GM23338 (cell line): ENCODE measurements at regions not wholly inside any gene's neighbourhood (a gene's known extent, or its start where the extent isn't known, plus 50 kb on each side); places are given as distances from the start of the nearest gene placed in this dataset.

Source experiments
- ATAC-seq: fragments of 200-7000 bp; cut with Tn5 transposase; 3 replicates; pipeline ENCODE4 v1.9.1; 2020
- DNase-seq: peaks from one replicate; pipeline ENCODE4 v3.0.0-alpha.2; 2015; ENCODE audit warnings: low spot score
- H2AFZ ChIP-seq: fragments of 200-600 bp; sonication (generic); 2 replicates; pipeline ENCODE4 v1.8.0; 2016; ENCODE audit warnings: antibody characterized with exemption, mild to moderate bottlenecking, moderate library complexity
- H3F3A ChIP-seq: fragments of 200-600 bp; sonication (generic); replicated peaks from 2 replicates; pipeline ENCODE4 v1.8.0; 2017; ENCODE audit warnings: antibody characterized with exemption, mixed run types, low read depth
- H3K27ac ChIP-seq: fragments of 200-600 bp; sonication (generic); 2 replicates; pipeline ENCODE4 v1.6.1; 2016; ENCODE audit warnings: low read depth
- H3K27me3 ChIP-seq: fragments of 200-600 bp; sonication (generic); 2 replicates; pipeline ENCODE4 v1.8.0; 2016; ENCODE audit warnings: mild to moderate bottlenecking, mixed run types, moderate library complexity; ENCODE audit not compliant: insufficient read depth
- H3K36me3 ChIP-seq: fragments of 200-600 bp; sonication (generic); 2 replicates; pipeline ENCODE4 v1.8.0; 2016; ENCODE audit warnings: mild to moderate bottlenecking; ENCODE audit not compliant: insufficient read depth
- H3K4me1 ChIP-seq: fragments of 200-600 bp; sonication (generic); 2 replicates; pipeline ENCODE4 v1.8.0; 2016; ENCODE audit warnings: mild to moderate bottlenecking, moderate library complexity; ENCODE audit not compliant: insufficient read depth
- H3K4me2 ChIP-seq: fragments of 200-600 bp; sonication (generic); 2 replicates; pipeline ENCODE4 v1.7.1; 2017; ENCODE audit warnings: mixed run types
- H3K4me3 ChIP-seq: fragments of 200-600 bp; sonication (generic); 2 replicates; pipeline ENCODE4 v1.6.1; 2016; ENCODE audit warnings: mixed run types
- H3K79me2 ChIP-seq: fragments of 200-600 bp; sonication (generic); replicated peaks from 2 replicates; pipeline ENCODE4 v1.8.0; 2017; ENCODE audit warnings: mild to moderate bottlenecking; ENCODE audit not compliant: insufficient read depth
- H3K9me2 ChIP-seq: fragments of 200-600 bp; sonication (generic); 2 replicates; pipeline ENCODE4 v1.8.0; 2017; ENCODE audit not compliant: insufficient read depth
- H4K20me1 ChIP-seq: fragments of 200-600 bp; sonication (generic); replicated peaks from 2 replicates; pipeline ENCODE4 v1.8.0; 2017; ENCODE audit warnings: mild to moderate bottlenecking; ENCODE audit not compliant: insufficient read depth
- H3K27ac Mint-ChIP-seq: 2 replicates; pipeline ENCODE4 v1.8.0; 2020; ENCODE audit warnings: inconsistent platforms, mild to moderate bottlenecking, moderate library complexity, mixed read lengths
- H3K27me3 Mint-ChIP-seq: 3 replicates; pipeline ENCODE4 v1.8.0; 2022; ENCODE audit warnings: low read depth, mild to moderate bottlenecking, moderate library complexity, mixed read lengths, inconsistent platforms; ENCODE audit not compliant: insufficient read depth, poor library complexity
- H3K36me3 Mint-ChIP-seq: 3 replicates; pipeline ENCODE4 v1.8.0; 2021; ENCODE audit warnings: low read depth, mild to moderate bottlenecking, inconsistent platforms, moderate library complexity, mixed read lengths
- H3K4me1 Mint-ChIP-seq: 3 replicates; pipeline ENCODE4 v1.8.0; 2020; ENCODE audit warnings: mild to moderate bottlenecking, inconsistent platforms, mixed read lengths
- H3K4me3 Mint-ChIP-seq: 3 replicates; pipeline ENCODE4 v1.8.0; 2021; ENCODE audit warnings: moderate library complexity, mild to moderate bottlenecking, inconsistent platforms, mixed read lengths
- H3K9me3 Mint-ChIP-seq: 3 replicates; pipeline ENCODE4 v1.8.0; 2020; ENCODE audit warnings: moderate library complexity, mild to moderate bottlenecking, inconsistent platforms, mixed read lengths
- CTCF ChIP-seq, 2 experiments: fragments of 200-600 bp in 1 of 2; sonication (generic) in 1 of 2; conservative IDR thresholded peaks; 2 replicates each; pipeline versions ENCODE4 v1.5.1 to v1.6.1; 2016 to 2017; ENCODE audit warnings: antibody characterized with exemption in 2 of 2, low read depth in 2 of 2, mild to moderate bottlenecking in 2 of 2, moderate library complexity in 1 of 2
- EZH2phosphoT487 ChIP-seq: fragments of 200-600 bp; sonication (generic); IDR thresholded peaks from one replicate; pipeline ENCODE4 v1.8.1; 2018; ENCODE audit warnings: antibody characterized with exemption; ENCODE audit not compliant: unreplicated experiment
- JUNB ChIP-seq: IDR thresholded peaks from one replicate; pipeline ENCODE4 v1.6.1; 2016; ENCODE audit warnings: antibody characterized with exemption; ENCODE audit not compliant: unreplicated experiment
- NANOG ChIP-seq: IDR thresholded peaks from 2 replicates; pipeline ENCODE4 v1.6.1; 2016; ENCODE audit warnings: antibody characterized with exemption, borderline replicate concordance
- POLR2AphosphoS5 ChIP-seq: IDR thresholded peaks from 2 replicates; pipeline ENCODE4 v1.6.1; 2016; ENCODE audit warnings: antibody characterized with exemption, low read depth
- REST ChIP-seq: IDR thresholded peaks from one replicate; pipeline ENCODE4 v1.6.1; 2018; ENCODE audit warnings: antibody characterized with exemption; ENCODE audit not compliant: unreplicated experiment
- STAT1 ChIP-seq: IDR thresholded peaks from one replicate; pipeline ENCODE4 v1.6.1; 2016; ENCODE audit warnings: antibody characterized with exemption; ENCODE audit not compliant: unreplicated experiment
- ZNF114 ChIP-seq: fragments of 250-450 bp; sonication (Bioruptor Pico); IDR thresholded peaks from 2 replicates; pipeline ENCODE4 v1.5.0; 2020; ENCODE audit warnings: mild to moderate bottlenecking, moderate library complexity

GRCh38 chr2:126990605-126991532 lies 92.2 kb downstream of the TEX51 start (continued):
- TF ChIP-seq EZH2phosphoT487 (no peak), REST (no peak), NANOG (no peak), CTCF (conservative IDR thresholded peaks at IDR 0.05; ENCODE audit: low read depth in 2 of 2) (no peak), ZNF114 (CRISPR knock-in tag) (no peak), POLR2AphosphoS5 (no peak)

- Histone ChIP-seq H3K36me3 (no peaks in the 10 kb centered on the region), H2AFZ (no peak overlapping the region), H3K4me1 (no peaks in the 10 kb centered on the region), H3K27ac (no peak overlapping the region), H3K79me2 (no peaks in the 10 kb centered on the region), H3K9me2 (peaks cover 8% of the 10 kb centered on the region; the same call in 1 of the 2 replicates), H3K4me3 (no peak overlapping the region), H3K27me3 (no peaks in the 10 kb centered on the region), H3F3A (no peaks in the 10 kb centered on the region), H3K4me2 (no peak overlapping the region), H4K20me1 (no peaks in the 10 kb centered on the region)
- H3K27ac Mint-ChIP-seq, result no peak overlapping the region
- H3K9me3 Mint-ChIP-seq, result no peaks in the 10 kb centered on the region
- no peaks in the 10 kb centered on the region for H3K36me3 Mint-ChIP-seq
- no peak for ATAC-seq
- peaks cover 2% of the 10 kb centered on the region; the same call in 2 of the 3 replicates for H3K4me1 Mint-ChIP-seq
- no peak overlapping the region for H3K4me3 Mint-ChIP-seq
- TF ChIP-seq STAT1, result no peak
- TF ChIP-seq JUNB, result no peak
- no peak for TF ChIP-seq ZNF114 (CRISPR knock-in tag)
- DNase-seq, result no peak
- H3K27me3 Mint-ChIP-seq, result peaks cover 2% of the 10 kb centered on the region
These were observed 95.7 kb downstream of the TEX51 start for GRCh38 chr2:126994340-126994777.
